ENCODE measurements at regions not wholly inside any gene's neighbourhood (a gene's known extent, or its start where the extent isn't known, plus 50 kb on each side); places are given as distances from the start of the nearest gene placed in this dataset.

DNA sequence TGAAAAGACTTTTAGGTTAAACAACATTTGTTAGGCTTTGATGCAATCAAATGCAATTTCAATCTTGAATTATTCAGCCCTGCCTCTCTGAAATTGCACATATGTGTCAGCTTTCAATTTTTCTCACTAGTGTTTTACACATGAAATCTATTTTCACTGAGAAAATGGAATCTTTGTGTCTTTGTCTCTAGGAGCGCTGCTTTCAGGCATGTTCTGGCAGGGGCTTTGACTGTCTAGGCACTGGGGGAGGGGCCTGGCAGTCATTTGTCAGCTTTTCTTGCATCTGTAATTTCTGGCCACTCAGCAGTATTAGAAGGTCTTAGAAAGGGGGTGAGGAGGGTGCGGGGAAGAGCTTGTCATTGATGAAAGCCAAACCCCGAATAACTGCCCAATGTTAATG lies 264.4 kb downstream of the PTPRC start:
- Histone ChIP-seq H3K79me2 (ENCODE audit: insufficient read depth, low read length) (peaks cover 100% of the 10 kb centered on the region), H3K27ac (ENCODE audit: low read length) (peak overlapping the region; percentile 20), H3K4me3 (ENCODE audit: low read depth in 1 of 2, low read length in 2 of 2) (no peak overlapping the region), H3K4me2 (ENCODE audit: insufficient read depth, low read length) (peak overlapping the region; percentile 8; the same call in 1 of the 2 replicates), H2AFZ (ENCODE audit: low read depth, low read length) (no peak overlapping the region), H3K9ac (ENCODE audit: low read depth, low read length) (no peak overlapping the region; the same call in 1 of the 2 replicates), H3K4me1 (ENCODE audit: insufficient read depth, low read length) (peaks cover 97% of the 10 kb centered on the region), H3K27me3 (ENCODE audit: insufficient read depth, low read length, poor library complexity) (no peaks in the 10 kb centered on the region), H3K36me3 (ENCODE audit: insufficient read depth, low read length) (peaks cover 98% of the 10 kb centered on the region), H4K20me1 (ENCODE audit: insufficient read depth, low read length) (peaks cover 82% of the 10 kb centered on the region), H3K9me3 (ENCODE audit: insufficient read depth, low read length, severe bottlenecking) (no peaks in the 10 kb centered on the region)
- peak; percentile 48 for DNase-seq
- ATAC-seq (ENCODE audit: insufficient read depth, low read depth): peak; percentile 51
- TF ChIP-seq EZH2 (IDR thresholded peaks at IDR 0.05; ENCODE audit: borderline replicate concordance, low read depth, low read length, severe bottlenecking): no peak
- TF ChIP-seq CTCF (IDR thresholded peaks at IDR 0.05; ENCODE audit: borderline replicate concordance, extremely low read depth, low read length, poor library complexity, severe bottlenecking): no peak

GRCh38 chr1:198903621-198904020 lies 264.8 kb downstream of the PTPRC start:
- peaks cover 100% of the 10 kb centered on the region for H3K79me2 ChIP-seq (ENCODE audit: insufficient read depth, low read length)
- DNase-seq: no peak

DNA sequence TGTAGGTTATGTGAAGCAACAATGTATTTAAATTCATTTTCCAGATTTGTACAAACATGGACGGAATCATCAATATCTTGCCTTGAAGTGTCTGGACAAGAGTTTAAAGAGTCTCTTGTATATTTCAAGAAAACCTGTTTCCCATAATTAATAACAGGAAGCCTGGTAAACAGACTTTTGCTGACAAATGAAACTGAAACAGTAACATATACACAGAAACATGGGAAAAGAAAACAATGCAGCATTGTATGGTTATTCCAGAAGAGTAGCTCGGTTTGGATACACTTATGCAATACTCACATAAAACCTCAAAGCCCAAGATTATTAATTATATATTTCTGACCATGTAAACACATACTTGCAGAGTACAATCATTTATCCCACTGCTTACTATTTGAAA lies 265.5 kb downstream of the PTPRC start:
- peak overlapping the region; percentile 33 for H3K4me2 ChIP-seq (ENCODE audit: insufficient read depth, low read length)
- peak overlapping the region; percentile 24; the same call in 1 of the 2 replicates for H3K27ac ChIP-seq (ENCODE audit: low read length)
- TF ChIP-seq EZH2 (IDR thresholded peaks at IDR 0.05; ENCODE audit: borderline replicate concordance, low read depth, low read length, severe bottlenecking) (no peak), CTCF (IDR thresholded peaks at IDR 0.05; ENCODE audit: borderline replicate concordance, extremely low read depth, low read length, poor library complexity, severe bottlenecking) (no peak)
- peaks cover 96% of the 10 kb centered on the region for H3K4me1 ChIP-seq (ENCODE audit: insufficient read depth, low read length)
- H3K4me3 ChIP-seq (ENCODE audit: low read depth in 1 of 2, low read length in 2 of 2): no peak overlapping the region
- ATAC-seq (ENCODE audit: insufficient read depth, low read depth) (no peak), DNase-seq (no peak)
- no peak overlapping the region for H2AFZ ChIP-seq (ENCODE audit: low read depth, low read length)
- H4K20me1 ChIP-seq (ENCODE audit: insufficient read depth, low read length): peaks cover 80% of the 10 kb centered on the region
- H3K27me3 ChIP-seq (ENCODE audit: insufficient read depth, low read length, poor library complexity): no peaks in the 10 kb centered on the region
- peaks cover 97% of the 10 kb centered on the region for H3K36me3 ChIP-seq (ENCODE audit: insufficient read depth, low read length)
- no peaks in the 10 kb centered on the region for H3K9me3 ChIP-seq (ENCODE audit: insufficient read depth, low read length, severe bottlenecking)
- H3K79me2 ChIP-seq (ENCODE audit: insufficient read depth, low read length): peaks cover 100% of the 10 kb centered on the region
- no peak overlapping the region for H3K9ac ChIP-seq (ENCODE audit: low read depth, low read length)

More at GRCh38 chr1:198903621-198904020, 264.8 kb downstream of the PTPRC start:
- no peak overlapping the region for H2AFZ ChIP-seq (ENCODE audit: low read depth, low read length)
- peaks cover 84% of the 10 kb centered on the region for H4K20me1 ChIP-seq (ENCODE audit: insufficient read depth, low read length)
- peaks cover 98% of the 10 kb centered on the region for H3K36me3 ChIP-seq (ENCODE audit: insufficient read depth, low read length)
- H3K27me3 ChIP-seq (ENCODE audit: insufficient read depth, low read length, poor library complexity): no peaks in the 10 kb centered on the region
- H3K4me1 ChIP-seq (ENCODE audit: insufficient read depth, low read length): peaks cover 97% of the 10 kb centered on the region
- H3K27ac ChIP-seq (ENCODE audit: low read length): peak overlapping the region; percentile 24; the same call in 1 of the 2 replicates
- H3K4me3 ChIP-seq (ENCODE audit: low read depth in 1 of 2, low read length in 2 of 2): no peak overlapping the region
- ATAC-seq (ENCODE audit: insufficient read depth, low read depth): no peak
- H3K4me2 ChIP-seq (ENCODE audit: insufficient read depth, low read length): peak overlapping the region; percentile 33; the same call in 1 of the 2 replicates
- TF ChIP-seq EZH2 (IDR thresholded peaks at IDR 0.05; ENCODE audit: borderline replicate concordance, low read depth, low read length, severe bottlenecking) (no peak), CTCF (IDR thresholded peaks at IDR 0.05; ENCODE audit: borderline replicate concordance, extremely low read depth, low read length, poor library complexity, severe bottlenecking) (no peak)
- H3K9me3 ChIP-seq (ENCODE audit: insufficient read depth, low read length, severe bottlenecking): no peaks in the 10 kb centered on the region
- no peak overlapping the region for H3K9ac ChIP-seq (ENCODE audit: low read depth, low read length)

Measured in DND-41 (cell line).